UCSD-AML1 (cell line): ENCODE measurements at regions not wholly inside any gene's neighbourhood (a gene's known extent, or its start where the extent isn't known, plus 50 kb on each side); places are given as distances from the start of the nearest gene placed in this dataset.
"Not testable (repeated sequence)": the region's sequence is repeated elsewhere in the genome, so short reads cannot be mapped to it uniquely, and the experiment has no call there.

Experiments used
- DNase-seq: peaks from one replicate; lab custom pipeline; 2025; ENCODE audit not compliant: unreplicated experiment; lab: John Stamatoyannopoulos, UW

- no peak for DNase-seq
Observed at GRCh38 chr13:33340631-33341030, 55.1 kb upstream of the STARD13 start.

DNA sequence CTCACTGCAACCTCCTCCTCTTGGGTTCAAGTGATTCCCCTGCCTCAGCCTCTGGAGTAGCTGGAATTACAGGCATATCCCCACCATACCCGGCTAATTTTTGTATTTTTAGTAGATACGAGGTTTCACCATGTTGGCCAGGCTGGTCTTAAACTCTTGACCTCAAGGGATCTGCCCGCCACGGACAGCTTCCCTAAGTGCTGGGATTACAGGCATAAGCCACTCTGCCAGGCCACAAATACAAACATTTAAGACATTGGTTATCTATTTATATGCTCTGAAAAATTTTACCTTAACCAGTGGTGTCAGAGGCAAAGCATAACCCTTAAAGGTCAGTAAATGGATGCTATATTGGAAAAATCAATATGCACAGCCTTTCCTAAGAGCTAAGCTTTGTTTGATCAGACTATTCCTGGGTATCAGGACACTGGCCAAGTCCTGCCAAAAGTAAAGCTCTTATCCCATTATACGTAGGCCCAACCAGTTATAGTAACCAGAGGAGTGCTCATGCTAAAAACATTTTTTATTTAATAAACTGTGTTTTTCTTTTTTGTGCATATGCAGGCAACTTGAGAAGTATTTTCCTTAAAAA, 56.4 kb upstream of the STARD13 start:
- no peak for DNase-seq

DNA sequence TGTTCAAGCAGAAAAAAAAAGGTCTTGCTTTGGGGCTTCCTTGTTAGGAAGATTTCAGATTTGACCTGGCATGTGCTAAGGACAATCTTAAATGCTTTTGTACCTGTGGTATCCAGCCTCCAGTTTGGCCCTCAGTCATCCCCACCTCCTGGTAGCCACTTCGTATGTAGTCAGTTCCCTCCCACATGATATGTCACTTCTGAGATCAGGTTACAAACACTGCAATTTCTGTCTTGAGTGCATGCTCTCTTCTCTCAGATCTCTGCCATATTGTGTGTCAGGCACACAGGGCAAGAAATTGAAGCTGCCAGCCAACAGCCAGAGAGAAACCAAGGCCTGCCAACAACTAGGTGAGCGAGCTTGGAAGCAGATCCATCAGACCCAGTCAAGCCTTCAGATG, 60.3 kb upstream of the STARD13 start:
- DNase-seq = no peak

GRCh38 chr13:33347861-33348260, 62.3 kb upstream of the STARD13 start:
- DNase-seq = no peak

DNA sequence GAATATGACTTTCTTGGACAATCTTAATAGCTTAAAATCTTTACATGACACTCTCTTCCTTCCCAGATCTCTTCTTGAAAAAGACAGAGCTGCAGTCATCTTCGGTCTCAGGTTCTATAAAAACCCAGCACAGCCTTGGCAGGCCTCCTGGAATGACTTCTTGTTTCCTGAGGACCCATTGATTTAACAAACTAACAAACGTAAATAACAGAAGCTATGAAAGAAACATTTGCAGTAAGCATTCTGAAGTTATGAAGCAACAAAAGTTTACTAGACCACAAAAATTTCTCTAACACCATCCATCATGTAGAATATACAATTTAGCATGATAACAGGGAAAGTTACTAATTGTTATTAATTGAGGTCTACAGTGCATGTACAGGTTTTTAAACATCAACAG, 62.8 kb upstream of the STARD13 start:
- no peak for DNase-seq

- DNase-seq = peak; percentile 67
Observed at GRCh38 chr13:33349288-33349985, 63.9 kb upstream of the STARD13 start.

GRCh38 chr13:33349986-33350826, 64.7 kb upstream of the STARD13 start:
- peak; percentile 58 for DNase-seq

- peak; percentile 23 for DNase-seq
Observed at GRCh38 chr13:33351319-33351718, 65.8 kb upstream of the STARD13 start.

- DNase-seq = no peak
Observed at GRCh38 chr13:33352041-33352440, 66.5 kb upstream of the STARD13 start.

DNA sequence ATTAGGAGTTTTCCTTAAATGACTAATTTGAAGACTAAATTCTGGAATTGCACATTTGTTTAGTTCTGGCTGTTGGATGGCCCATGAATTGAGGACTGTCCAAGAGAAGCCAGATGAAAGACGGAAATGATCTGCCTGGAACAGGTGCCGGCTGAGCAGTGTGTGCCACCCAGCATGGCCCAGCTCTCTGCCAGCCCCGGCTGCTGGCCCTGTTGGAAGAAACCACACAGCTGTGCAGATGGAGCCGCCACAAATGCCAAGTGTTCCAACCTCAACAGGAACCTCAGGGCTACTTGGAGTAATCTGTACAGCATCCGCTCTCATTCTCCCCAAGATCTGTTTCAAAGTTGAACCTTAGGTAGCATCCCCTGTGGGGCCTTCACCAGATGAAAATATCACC, 67.0 kb upstream of the STARD13 start:
- peak; percentile 19 for DNase-seq

GRCh38 chr13:33353210-33353609, 67.7 kb upstream of the STARD13 start:
- DNase-seq = peak; percentile 69

DNA sequence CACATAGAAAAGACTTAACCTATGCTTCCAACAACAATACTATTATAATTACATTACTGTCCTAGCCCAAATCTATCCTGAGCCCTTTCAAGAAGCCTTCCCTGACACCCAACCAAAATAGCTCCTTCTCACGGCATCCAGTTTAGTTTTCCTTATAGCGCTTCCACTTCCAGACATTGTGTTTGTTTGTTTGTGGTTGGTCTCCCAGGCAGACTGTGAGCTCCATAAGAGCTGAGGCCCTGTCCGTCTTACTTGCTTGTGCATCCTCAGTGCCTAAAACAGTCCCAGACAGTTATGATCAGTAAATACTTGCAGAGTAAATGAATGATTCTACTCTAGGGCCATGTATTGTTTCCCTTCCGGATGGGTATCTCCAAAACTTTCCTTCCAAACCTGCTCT, 68.1 kb upstream of the STARD13 start:
- no peak for DNase-seq

DNA sequence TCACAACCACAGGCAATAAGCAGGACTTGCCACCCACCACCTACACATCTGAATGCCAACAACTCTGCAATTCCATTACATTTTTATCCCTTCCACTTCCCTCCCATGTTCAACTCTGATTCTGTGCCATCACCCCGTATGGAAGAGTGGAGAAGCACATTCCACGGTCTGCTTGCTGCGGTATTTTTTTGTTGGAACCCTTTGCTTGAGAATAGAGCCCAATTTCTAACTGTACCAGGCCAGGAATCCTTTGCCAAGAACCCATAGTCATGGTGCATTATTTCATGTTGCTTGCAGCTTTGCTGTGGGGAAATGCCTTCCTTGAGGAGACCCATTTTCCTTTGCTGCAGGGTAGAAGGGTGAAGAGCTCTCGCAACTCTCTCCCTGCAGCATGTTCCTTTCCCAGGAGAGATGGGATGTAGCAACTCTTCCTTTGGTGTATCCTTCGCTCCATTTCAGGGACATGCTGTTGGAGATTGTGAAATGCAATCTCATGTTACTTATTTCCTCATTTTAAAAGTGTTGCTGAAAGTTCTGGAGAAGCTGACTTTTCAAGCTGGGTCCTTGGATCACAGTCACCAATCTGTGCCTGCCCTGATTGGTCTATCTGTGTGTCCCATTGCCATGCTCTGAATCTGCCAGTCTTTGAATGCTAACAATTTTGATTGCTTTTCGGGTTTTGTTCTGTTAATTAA, 69.8 kb upstream of the STARD13 start:
- peak; percentile 14 for DNase-seq

DNA sequence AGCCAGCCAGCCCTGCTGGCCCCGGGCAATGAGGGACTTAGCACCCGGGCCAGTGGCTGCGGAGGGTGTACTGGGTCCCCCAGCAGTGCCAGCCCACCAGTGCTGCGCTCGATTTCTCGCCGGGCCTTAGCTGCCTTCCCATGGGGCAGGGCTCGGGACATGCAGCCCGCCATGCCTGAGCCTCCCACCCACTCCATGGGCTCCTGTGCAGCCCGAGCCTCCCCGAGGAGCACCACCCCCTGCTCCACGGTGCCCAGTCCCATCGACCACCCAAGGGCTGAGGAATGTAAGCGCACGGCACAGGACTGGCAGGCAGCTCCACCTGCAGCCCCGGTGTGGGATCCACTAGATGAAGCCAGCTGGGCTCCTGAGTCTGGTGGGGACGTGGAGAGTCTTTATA, 72.5 kb upstream of the STARD13 start:
- DNase-seq = not testable (repeated sequence)

GRCh38 chr13:33362986-33363727, 77.6 kb upstream of the STARD13 start:
- DNase-seq = peak; percentile 27

- DNase-seq = no peak
Observed at GRCh38 chr13:33364192-33364591, 78.6 kb upstream of the STARD13 start.

- no peak for DNase-seq
Observed at GRCh38 chr13:33366469-33367062, 81.0 kb upstream of the STARD13 start.

- DNase-seq = no peak
Observed at GRCh38 chr13:33367171-33367895, 81.8 kb upstream of the STARD13 start.

DNA sequence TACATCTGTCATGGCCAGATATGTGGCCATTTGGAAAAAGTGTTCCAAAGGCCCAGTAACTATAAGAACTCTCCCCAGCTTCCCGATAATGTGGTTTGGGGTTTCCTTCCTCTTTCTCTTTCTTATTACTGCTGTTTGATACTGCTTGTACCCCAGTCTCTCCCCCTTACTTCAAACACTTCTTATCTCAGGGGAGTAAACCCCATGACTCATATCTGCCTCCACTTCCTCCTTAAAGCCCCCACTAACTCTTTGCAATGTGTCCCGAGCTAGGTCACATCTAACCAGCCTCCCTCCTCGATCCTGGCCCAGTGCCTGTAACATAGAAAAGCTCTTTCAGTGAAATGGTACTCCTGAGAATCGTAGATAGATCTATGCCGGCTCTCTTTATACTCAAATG, 82.4 kb upstream of the STARD13 start:
- DNase-seq = peak; percentile 52

DNA sequence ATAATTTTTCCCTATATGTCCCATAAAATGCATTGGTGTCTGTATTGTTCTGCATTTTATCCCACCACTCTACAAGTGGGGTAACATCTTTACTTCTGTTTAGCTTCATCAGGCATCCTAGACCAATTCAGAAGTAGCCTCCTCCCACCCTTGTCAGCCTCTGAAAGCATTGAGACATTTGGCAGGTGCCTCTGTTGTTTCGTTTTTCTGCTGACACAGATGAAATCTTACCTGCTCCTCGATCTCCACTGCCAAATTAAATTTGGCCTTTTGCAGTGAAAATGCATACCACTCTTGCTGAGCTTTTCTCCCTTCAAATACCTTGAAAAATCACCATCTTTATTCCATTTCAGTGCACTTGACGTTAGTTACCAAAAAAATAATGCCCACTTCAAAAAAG, 83.5 kb upstream of the STARD13 start:
- DNase-seq = no peak
